IMR-90 (cell line): ENCODE measurements at regions not wholly inside any gene's neighbourhood (a gene's known extent, or its start where the extent isn't known, plus 50 kb on each side); places are given as distances from the start of the nearest gene placed in this dataset.

ENCODE experiments used
- BHLHE40 ChIP-seq: fragments of 150-350 bp; IDR thresholded peaks from 2 replicates; pipeline ENCODE4 v1.6.1; 2016; ENCODE audit warnings: mild to moderate bottlenecking, low read depth, low read length
- CEBPB ChIP-seq: IDR thresholded peaks from 2 replicates; pipeline ENCODE4 v1.6.1; 2012; ENCODE audit warnings: low read depth, low read length, improper control_type of control experiment
- CHD1 ChIP-seq: IDR thresholded peaks from 2 replicates; pipeline ENCODE4 v1.6.1; 2012; ENCODE audit warnings: low read depth, low read length, improper control_type of control experiment
- FOS ChIP-seq: fragments of 150-350 bp; IDR thresholded peaks from 2 replicates; pipeline ENCODE4 v1.6.1; 2016; ENCODE audit warnings: low read depth, low read length
- MAFK ChIP-seq: IDR thresholded peaks from 2 replicates; pipeline ENCODE4 v1.6.1; 2012; ENCODE audit warnings: low read depth, low read length, improper control_type of control experiment
- MAZ ChIP-seq: IDR thresholded peaks from 2 replicates; pipeline ENCODE4 v1.6.1; 2012; ENCODE audit warnings: low read depth, mild to moderate bottlenecking, low read length, improper control_type of control experiment, moderate library complexity, borderline replicate concordance
- POLR2A ChIP-seq: IDR thresholded peaks from 2 replicates; pipeline ENCODE4 v1.6.1; 2012; ENCODE audit warnings: mild to moderate bottlenecking, low read depth, low read length
- RAD21 ChIP-seq: IDR thresholded peaks from 2 replicates; pipeline ENCODE4 v1.6.1; 2012; ENCODE audit warnings: low read length, improper control_type of control experiment
- RFX5 ChIP-seq: IDR thresholded peaks from 2 replicates; pipeline ENCODE4 v1.8.0; 2012; ENCODE audit warnings: low read depth, mild to moderate bottlenecking, low read length, moderate library complexity
- TF ChIP-seq, protein P1 (sequence below): conservative IDR thresholded peaks from 2 replicates; pipeline ENCODE4 v1.5.1; 2012; ENCODE audit warnings: mild to moderate bottlenecking, low read depth, low read length, improper control_type of control experiment
- TF ChIP-seq, protein P2 (sequence below): fragments of 150-350 bp; IDR thresholded peaks from 2 replicates; pipeline ENCODE4 v1.6.1; 2017; ENCODE audit warnings: mild to moderate bottlenecking, antibody characterized with exemption, low read length, low read depth

DNA sequence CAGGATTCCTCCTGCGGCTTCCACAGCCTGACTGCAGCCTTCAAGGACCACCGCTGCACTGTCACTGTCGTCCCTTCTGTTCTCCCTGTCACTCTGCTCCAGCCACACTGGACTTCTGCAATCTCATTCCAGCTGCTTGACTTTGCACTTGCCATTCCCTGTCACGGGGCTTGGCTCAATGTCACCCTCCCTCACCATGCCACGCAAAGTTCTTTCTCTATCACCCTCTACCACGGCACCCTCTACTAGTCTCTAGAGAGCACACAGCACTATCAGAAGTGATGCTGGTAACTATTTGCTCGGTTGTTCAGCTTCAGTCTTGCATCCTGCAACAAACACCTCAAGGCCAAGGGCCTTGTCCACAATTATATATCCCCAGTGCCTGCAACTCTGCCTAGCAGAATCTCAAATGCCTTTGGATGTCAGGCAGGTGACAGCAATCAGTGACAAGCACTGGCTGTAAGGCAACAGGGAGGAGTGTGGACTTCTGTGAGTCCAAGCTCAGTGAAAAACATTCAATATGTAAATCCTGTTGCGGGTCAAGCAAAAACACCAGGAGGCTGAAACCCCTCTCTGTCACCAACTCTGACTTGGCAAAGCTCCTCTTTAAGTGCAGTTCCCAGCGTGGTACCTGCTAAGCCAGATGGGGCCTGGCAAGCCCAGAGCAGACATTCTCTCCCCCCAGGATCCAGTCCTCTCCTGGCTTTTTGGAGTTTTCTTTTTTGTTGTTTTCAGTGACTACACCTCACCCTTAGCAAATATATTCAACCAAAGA is 259.9 kb downstream of the FGFR2 start:
- TF ChIP-seq CHD1 = no peak
- TF ChIP-seq, protein P1, sequence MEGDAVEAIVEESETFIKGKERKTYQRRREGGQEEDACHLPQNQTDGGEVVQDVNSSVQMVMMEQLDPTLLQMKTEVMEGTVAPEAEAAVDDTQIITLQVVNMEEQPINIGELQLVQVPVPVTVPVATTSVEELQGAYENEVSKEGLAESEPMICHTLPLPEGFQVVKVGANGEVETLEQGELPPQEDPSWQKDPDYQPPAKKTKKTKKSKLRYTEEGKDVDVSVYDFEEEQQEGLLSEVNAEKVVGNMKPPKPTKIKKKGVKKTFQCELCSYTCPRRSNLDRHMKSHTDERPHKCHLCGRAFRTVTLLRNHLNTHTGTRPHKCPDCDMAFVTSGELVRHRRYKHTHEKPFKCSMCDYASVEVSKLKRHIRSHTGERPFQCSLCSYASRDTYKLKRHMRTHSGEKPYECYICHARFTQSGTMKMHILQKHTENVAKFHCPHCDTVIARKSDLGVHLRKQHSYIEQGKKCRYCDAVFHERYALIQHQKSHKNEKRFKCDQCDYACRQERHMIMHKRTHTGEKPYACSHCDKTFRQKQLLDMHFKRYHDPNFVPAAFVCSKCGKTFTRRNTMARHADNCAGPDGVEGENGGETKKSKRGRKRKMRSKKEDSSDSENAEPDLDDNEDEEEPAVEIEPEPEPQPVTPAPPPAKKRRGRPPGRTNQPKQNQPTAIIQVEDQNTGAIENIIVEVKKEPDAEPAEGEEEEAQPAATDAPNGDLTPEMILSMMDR = no peak
- TF ChIP-seq POLR2A = no peak
- TF ChIP-seq CEBPB = no peak
- TF ChIP-seq MAFK = no peak
- no peak for TF ChIP-seq MAZ
- no peak for TF ChIP-seq RFX5
- no peak for TF ChIP-seq BHLHE40
- no peak for TF ChIP-seq RAD21
- TF ChIP-seq, protein P2, sequence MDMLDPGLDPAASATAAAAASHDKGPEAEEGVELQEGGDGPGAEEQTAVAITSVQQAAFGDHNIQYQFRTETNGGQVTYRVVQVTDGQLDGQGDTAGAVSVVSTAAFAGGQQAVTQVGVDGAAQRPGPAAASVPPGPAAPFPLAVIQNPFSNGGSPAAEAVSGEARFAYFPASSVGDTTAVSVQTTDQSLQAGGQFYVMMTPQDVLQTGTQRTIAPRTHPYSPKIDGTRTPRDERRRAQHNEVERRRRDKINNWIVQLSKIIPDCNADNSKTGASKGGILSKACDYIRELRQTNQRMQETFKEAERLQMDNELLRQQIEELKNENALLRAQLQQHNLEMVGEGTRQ = no peak
- TF ChIP-seq FOS = no peak
